ENCODE measurements at regions not wholly inside any gene's neighbourhood (a gene's known extent, or its start where the extent isn't known, plus 50 kb on each side); places are given as distances from the start of the nearest gene placed in this dataset.

GRCh38 chr14:83975841-83976770, 1553.8 kb upstream of the FLRT2 start:
- TF ChIP-seq FOXK2 (IDR thresholded peaks at IDR 0.05), result no peak
- TF ChIP-seq NFRKB (IDR thresholded peaks at IDR 0.05), result no peak
- TF ChIP-seq ZNF384 (IDR thresholded peaks at IDR 0.05), result no peak
- TF ChIP-seq FOXA1 (IDR thresholded peaks at IDR 0.05), result no peak
- TF ChIP-seq SP1 (IDR thresholded peaks at IDR 0.05), result no peak
- TF ChIP-seq LEF1 (IDR thresholded peaks at IDR 0.05; ENCODE audit: borderline replicate concordance), result no peak
- TF ChIP-seq SUZ12 (IDR thresholded peaks at IDR 0.05), result no peak
- no peak for TF ChIP-seq HDGF (IDR thresholded peaks at IDR 0.05; ENCODE audit: borderline replicate concordance)
